ENCODE measurements at regions not wholly inside any gene's neighbourhood (a gene's known extent, or its start where the extent isn't known, plus 50 kb on each side); places are given as distances from the start of the nearest gene placed in this dataset.
"Not testable (repeated sequence)": the region's sequence is repeated elsewhere in the genome, so short reads cannot be mapped to it uniquely, and the experiment has no call there.

GRCh38 chr3:182325213-182325950 lies 467.9 kb upstream of the ATP11B start:
- TF ChIP-seq, protein P1, sequence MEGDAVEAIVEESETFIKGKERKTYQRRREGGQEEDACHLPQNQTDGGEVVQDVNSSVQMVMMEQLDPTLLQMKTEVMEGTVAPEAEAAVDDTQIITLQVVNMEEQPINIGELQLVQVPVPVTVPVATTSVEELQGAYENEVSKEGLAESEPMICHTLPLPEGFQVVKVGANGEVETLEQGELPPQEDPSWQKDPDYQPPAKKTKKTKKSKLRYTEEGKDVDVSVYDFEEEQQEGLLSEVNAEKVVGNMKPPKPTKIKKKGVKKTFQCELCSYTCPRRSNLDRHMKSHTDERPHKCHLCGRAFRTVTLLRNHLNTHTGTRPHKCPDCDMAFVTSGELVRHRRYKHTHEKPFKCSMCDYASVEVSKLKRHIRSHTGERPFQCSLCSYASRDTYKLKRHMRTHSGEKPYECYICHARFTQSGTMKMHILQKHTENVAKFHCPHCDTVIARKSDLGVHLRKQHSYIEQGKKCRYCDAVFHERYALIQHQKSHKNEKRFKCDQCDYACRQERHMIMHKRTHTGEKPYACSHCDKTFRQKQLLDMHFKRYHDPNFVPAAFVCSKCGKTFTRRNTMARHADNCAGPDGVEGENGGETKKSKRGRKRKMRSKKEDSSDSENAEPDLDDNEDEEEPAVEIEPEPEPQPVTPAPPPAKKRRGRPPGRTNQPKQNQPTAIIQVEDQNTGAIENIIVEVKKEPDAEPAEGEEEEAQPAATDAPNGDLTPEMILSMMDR (conservative IDR thresholded peaks at IDR 0.05), result no peak
- H3K27ac ChIP-seq, result no peak overlapping the region

DNA sequence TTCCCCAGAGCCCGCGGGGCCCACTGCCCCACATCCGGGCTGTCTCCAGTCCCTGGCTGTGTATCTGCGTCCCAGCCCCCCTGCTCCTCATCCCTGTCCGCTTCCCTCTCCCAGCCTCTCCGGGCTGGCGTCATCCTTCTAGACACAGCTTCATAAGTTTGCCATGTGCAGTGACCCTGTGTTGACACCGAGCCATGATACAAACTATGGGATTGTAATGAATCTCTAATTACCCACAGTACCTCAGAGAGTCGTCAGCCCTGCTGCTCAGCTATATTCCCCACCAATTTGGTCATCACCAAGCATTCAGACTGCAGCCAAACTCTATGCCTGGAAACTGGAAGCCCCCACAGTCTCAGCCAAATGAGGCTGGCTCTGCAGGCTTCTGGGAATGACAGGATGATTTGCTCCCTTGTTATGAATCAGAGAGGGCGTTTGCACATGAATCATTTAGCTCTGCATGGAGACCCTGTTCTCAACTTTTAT lies 466.1 kb upstream of the ATP11B start:
- TF ChIP-seq, protein P1 (conservative IDR thresholded peaks at IDR 0.05), result no peak
- H3K27ac ChIP-seq, result no peak overlapping the region

GRCh38 chr3:182330646-182331045 lies 462.7 kb upstream of the ATP11B start:
- no peak overlapping the region for H3K27ac ChIP-seq
- TF ChIP-seq, protein P1 (conservative IDR thresholded peaks at IDR 0.05), result no peak

GRCh38 chr3:182331341-182331740 lies 462.0 kb upstream of the ATP11B start:
- TF ChIP-seq, protein P1 (conservative IDR thresholded peaks at IDR 0.05), result no peak
- H3K27ac ChIP-seq, result no peak overlapping the region

GRCh38 chr3:182342252-182342651 lies 451.1 kb upstream of the ATP11B start:
- TF ChIP-seq, protein P1 (conservative IDR thresholded peaks at IDR 0.05), result no peak
- no peak overlapping the region for H3K27ac ChIP-seq

- H3K27ac ChIP-seq, result not testable (repeated sequence)
Observed at GRCh38 chr3:182344026-182344425, 449.3 kb upstream of the ATP11B start.

GRCh38 chr3:182349051-182349450 lies 444.3 kb upstream of the ATP11B start:
- TF ChIP-seq, protein P1 (conservative IDR thresholded peaks at IDR 0.05), result no peak
- H3K27ac ChIP-seq, result no peak overlapping the region

GRCh38 chr3:182349951-182350517 lies 443.3 kb upstream of the ATP11B start:
- no peak overlapping the region for H3K27ac ChIP-seq
- TF ChIP-seq, protein P1 (conservative IDR thresholded peaks at IDR 0.05), result no peak

Data from VCaP (cell line).